ENCODE measurements at regions not wholly inside any gene's neighbourhood (a gene's known extent, or its start where the extent isn't known, plus 50 kb on each side); places are given as distances from the start of the nearest gene placed in this dataset.
A peak's percentile ranks its signal among the peaks of the same experiment; 100 is the strongest.

DNA sequence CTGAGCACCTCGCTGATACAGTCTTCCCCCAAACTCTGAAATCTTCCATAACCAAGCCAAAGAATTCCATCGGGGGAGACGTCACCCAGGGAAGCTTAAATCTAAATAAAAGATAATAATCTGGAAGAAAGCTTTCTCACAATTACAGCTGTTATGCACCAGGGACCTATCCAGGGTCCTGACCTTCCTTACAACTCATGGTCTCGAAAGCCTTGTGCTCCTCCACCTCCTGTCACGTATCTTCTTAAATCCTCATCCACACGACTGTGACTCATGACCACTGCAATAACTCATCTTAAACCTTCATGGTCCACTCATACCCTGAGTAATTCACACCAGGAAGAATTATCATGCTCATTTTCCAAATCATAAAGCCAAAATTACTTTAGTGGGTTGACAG lies 166.8 kb upstream of the FRG1 start:
- ATAC-seq (no peak), DNase-seq (ENCODE audit: low read depth, low spot score) (no peak)
- H3K4me3 ChIP-seq (ENCODE audit: low read depth in 2 of 2, low read length in 2 of 2) = no peak overlapping the region
- H3K36me3 ChIP-seq (ENCODE audit: control insufficient read depth, insufficient read depth, low read length) = no peaks in the 10 kb centered on the region
- no TSS peak for BruUV-seq (replicated peaks)
- in situ Hi-C loops (cut with HindIII; ENCODE audit: low pct_unique_long_range_greater_than_20kb, low sequenced_read_pairs) = no loop called here
- no peaks in the 10 kb centered on the region for H3K27me3 ChIP-seq (ENCODE audit: control insufficient read depth, insufficient read depth, low read length)
- ChIA-PET POLR2A (no interaction called here), CTCF (no interaction called here)
- no peak overlapping the region for H3K27ac ChIP-seq (ENCODE audit: low read length)
- intact Hi-C loops (cut with micrococcal nuclease; ENCODE audit: unreplicated experiment) = no loop called here
- H3K4me1 ChIP-seq (ENCODE audit: control insufficient read depth, insufficient read depth, low read length) = no peaks in the 10 kb centered on the region
- no peaks in the 10 kb centered on the region for H3K9me3 ChIP-seq (ENCODE audit: control insufficient read depth, insufficient read depth, low read depth, low read length)
- TF ChIP-seq TCF7L2 (IDR thresholded peaks at IDR 0.05; ENCODE audit: low read depth, low read length) = no peak
- no peak for TF ChIP-seq SIN3A (IDR thresholded peaks at IDR 0.05; ENCODE audit: borderline replicate concordance, insufficient read depth, low read depth, low read length)
- no peak for TF ChIP-seq CTCF (IDR thresholded peaks at IDR 0.05)
- peak; percentile 74 to 75 for TF ChIP-seq REST (IDR thresholded peaks at IDR 0.05; ENCODE audit: insufficient read depth in 1 of 2, low read depth in 2 of 2, low read length in 1 of 2)

DNA sequence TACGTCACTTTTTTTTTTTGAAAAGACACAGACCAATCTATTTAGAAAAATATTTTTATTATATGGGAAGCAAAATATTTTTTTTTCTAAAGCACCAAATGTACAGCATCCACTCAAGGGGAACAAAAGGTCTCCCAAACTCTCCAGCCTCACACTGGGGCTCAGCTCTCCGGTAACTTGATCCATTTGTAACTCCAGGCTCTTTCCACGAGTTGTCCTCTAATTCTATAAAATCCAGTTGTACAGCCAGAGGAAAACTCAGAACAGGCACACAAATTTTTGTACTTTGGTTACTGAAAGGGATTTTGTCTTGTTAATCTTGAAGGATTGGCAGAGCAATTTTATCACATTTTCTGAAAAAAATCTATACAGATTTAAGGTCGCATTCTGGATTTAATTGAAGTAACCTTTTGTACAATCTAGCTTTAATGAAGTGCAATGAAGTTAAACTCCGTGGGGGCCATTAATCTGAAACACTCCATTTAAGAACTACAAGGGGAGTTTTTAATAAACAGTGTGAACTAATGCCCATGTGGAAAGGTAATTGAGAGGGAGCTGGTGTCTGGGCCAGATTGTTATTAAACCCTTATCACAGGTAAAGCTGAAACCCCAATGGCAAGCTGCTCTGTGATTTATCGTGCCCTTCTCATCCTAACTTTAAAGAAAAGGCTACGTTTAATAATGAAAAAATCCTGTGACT lies 161.2 kb upstream of the FRG1 start:
- no peak for DNase-seq (ENCODE audit: low read depth, low spot score)
- H3K27ac ChIP-seq (ENCODE audit: low read length) = no peak overlapping the region
- H3K27me3 ChIP-seq (ENCODE audit: control insufficient read depth, insufficient read depth, low read length) = no peaks in the 10 kb centered on the region
- BruUV-seq (replicated peaks) = no TSS peak
- in situ Hi-C loops (cut with HindIII; ENCODE audit: low pct_unique_long_range_greater_than_20kb, low sequenced_read_pairs) (no loop called here), intact Hi-C loops (cut with micrococcal nuclease; ENCODE audit: unreplicated experiment) (no loop called here)
- H3K9me3 ChIP-seq (ENCODE audit: control insufficient read depth, insufficient read depth, low read depth, low read length) = no peaks in the 10 kb centered on the region
- no peaks in the 10 kb centered on the region for H3K36me3 ChIP-seq (ENCODE audit: control insufficient read depth, insufficient read depth, low read length)
- H3K4me1 ChIP-seq (ENCODE audit: control insufficient read depth, insufficient read depth, low read length) = no peaks in the 10 kb centered on the region
- ATAC-seq = no peak
- no peak overlapping the region for H3K4me3 ChIP-seq (ENCODE audit: low read depth in 2 of 2, low read length in 2 of 2)
- ChIA-PET CTCF (no interaction called here), POLR2A (no interaction called here)
- TF ChIP-seq SIN3A (IDR thresholded peaks at IDR 0.05; ENCODE audit: borderline replicate concordance, insufficient read depth, low read depth, low read length) (no peak), CTCF (IDR thresholded peaks at IDR 0.05) (no peak), REST (IDR thresholded peaks at IDR 0.05; ENCODE audit: insufficient read depth in 1 of 2, low read depth in 2 of 2, low read length in 1 of 2) (no peak), POLR2AphosphoS5 (IDR thresholded peaks at IDR 0.05; ENCODE audit: low read depth, low read length) (no peak), TCF7L2 (IDR thresholded peaks at IDR 0.05; ENCODE audit: low read depth, low read length) (no peak)
